Gastrocnemius medialis (tissue), 4 donors: ENCODE measurements at regions not wholly inside any gene's neighbourhood (a gene's known extent, or its start where the extent isn't known, plus 50 kb on each side); places are given as distances from the start of the nearest gene placed in this dataset.

Experiments
- ATAC-seq, 2 donors: fragments of 150-250 bp; one replicate each; pipeline ENCODE4 v1.9.1; 2016
- DNase-seq, 2 donors: peaks; one replicate each; pipeline ENCODE4 v3.0.0-alpha.2; 2019
- H3K27ac ChIP-seq, 4 donors: fragments of 200-600 bp; sonication (generic); 1 replicate in 1 of 4; 2 replicates in 3 of 4; pipeline ENCODE4 v1.5.1; 2016 to 2018; ENCODE audit warnings: mild to moderate bottlenecking in 2 of 4, moderate library complexity in 1 of 4
- H3K27me3 ChIP-seq, 3 donors: fragments of 200-600 bp; sonication (generic) in 2 of 3; 1 replicate in 1 of 3; 2 replicates in 2 of 3; pipeline versions ENCODE4 v1.5.1 to v1.6.0; 2016 to 2019; ENCODE audit warnings: mild to moderate bottlenecking in 1 of 3, moderate library complexity in 1 of 3
- H3K36me3 ChIP-seq, 2 donors: fragments of 200-600 bp; sonication (generic) in 1 of 2; one replicate each; pipeline ENCODE4 v1.5.1; 2017 to 2018
- H3K4me1 ChIP-seq, 2 donors: fragments of 200-600 bp; sonication (generic) in 1 of 2; one replicate each; pipeline ENCODE4 v1.5.1; 2016 to 2017; ENCODE audit warnings: mild to moderate bottlenecking in 2 of 2
- H3K4me3 ChIP-seq, 4 donors: fragments of 200-600 bp; sonication (generic) in 3 of 4; 1 replicate in 1 of 4; 2 replicates in 3 of 4; pipeline ENCODE4 v1.5.1; 2016 to 2019; ENCODE audit warnings: mild to moderate bottlenecking in 2 of 4
- H3K9me3 ChIP-seq, 3 donors: fragments of 200-600 bp; sonication (generic) in 2 of 3; 1 replicate in 1 of 3; 2 replicates in 2 of 3; pipeline ENCODE4 v1.5.1; 2016 to 2019
- POLR2A ChIP-seq, 2 donors: fragments of 450-650 bp; IDR thresholded peaks; one replicate each; pipeline ENCODE4 v1.6.1; 2017; ENCODE audit warnings: antibody characterized with exemption in 2 of 2, mild to moderate bottlenecking in 2 of 2, moderate library complexity in 2 of 2
- in situ Hi-C, 4 donors: fragments of 200-750 bp; cut with MboI; loops; one replicate each; pipeline versions ENCODE4 v1.15.0 to v1.8.0; 2017; ENCODE audit warnings: low sequenced_read_pairs in 4 of 4
- intact Hi-C: fragments of 100-400 bp; cut with DNase I; formaldehyde crosslinking; loops from one replicate; pipeline ENCODE4 v1.15.1; 2023; ENCODE audit warnings: low total_unique reads
- TF ChIP-seq, protein P1 (sequence below), 5 experiments: fragments of 450-650 bp in 3 of 5; fragments of 200-600 bp in 2 of 5; sonication (generic) in 2 of 5; IDR thresholded peaks in 4 of 5; conservative IDR thresholded peaks in 1 of 5; 1 replicate in 4 of 5; 2 replicates in 1 of 5; pipeline ENCODE4 v1.5.1; 2016 to 2019; ENCODE audit warnings: antibody characterized with exemption in 5 of 5, mild to moderate bottlenecking in 3 of 5, moderate library complexity in 3 of 5

DNA sequence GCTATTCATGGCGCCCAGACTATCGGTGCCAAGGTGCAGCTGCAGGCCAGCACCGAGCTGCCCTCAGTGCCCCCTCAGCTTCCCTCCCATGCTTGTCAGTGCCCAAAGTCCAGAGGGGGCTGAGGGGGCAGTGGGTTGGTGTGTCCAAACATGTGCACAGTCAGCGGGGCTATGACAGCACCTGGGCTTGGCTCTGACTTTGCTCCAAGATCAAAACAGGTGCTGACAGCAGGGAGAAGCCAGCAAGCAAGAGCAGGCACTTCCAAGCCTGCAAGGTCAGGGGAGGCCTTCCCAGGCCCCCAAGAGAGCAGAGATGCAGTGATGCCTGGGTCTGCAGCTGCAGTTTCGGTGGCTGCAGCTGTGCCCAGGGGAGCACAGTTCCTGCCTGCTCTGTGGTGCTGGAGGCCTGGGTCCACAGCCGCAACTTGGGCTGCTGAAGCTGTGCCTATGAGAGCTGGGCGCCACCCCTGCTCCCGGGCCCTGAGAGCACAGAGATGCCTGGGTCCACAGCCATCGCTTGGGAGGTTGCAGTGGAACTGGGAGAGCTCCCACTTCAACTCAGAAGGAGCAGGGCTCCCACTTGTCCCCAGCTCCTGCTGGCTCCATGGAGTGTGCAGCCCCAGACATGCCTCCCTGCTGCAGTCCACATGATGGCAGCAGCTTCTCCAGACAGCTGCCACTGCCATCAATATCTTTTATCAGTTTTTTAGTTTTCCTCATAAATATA is 775.3 kb upstream of the POU3F3 start:
- Histone ChIP-seq H3K36me3 (no peaks in the 10 kb centered on the region), H3K27me3 (no peaks in the 10 kb centered on the region), H3K9me3 (no peaks in the 10 kb centered on the region), H3K4me3 (no peak overlapping the region), H3K27ac (no peak overlapping the region), H3K4me1 (no peaks in the 10 kb centered on the region)
- no peak for TF ChIP-seq POLR2A (IDR thresholded peaks at IDR 0.05)
- TF ChIP-seq, protein P1, sequence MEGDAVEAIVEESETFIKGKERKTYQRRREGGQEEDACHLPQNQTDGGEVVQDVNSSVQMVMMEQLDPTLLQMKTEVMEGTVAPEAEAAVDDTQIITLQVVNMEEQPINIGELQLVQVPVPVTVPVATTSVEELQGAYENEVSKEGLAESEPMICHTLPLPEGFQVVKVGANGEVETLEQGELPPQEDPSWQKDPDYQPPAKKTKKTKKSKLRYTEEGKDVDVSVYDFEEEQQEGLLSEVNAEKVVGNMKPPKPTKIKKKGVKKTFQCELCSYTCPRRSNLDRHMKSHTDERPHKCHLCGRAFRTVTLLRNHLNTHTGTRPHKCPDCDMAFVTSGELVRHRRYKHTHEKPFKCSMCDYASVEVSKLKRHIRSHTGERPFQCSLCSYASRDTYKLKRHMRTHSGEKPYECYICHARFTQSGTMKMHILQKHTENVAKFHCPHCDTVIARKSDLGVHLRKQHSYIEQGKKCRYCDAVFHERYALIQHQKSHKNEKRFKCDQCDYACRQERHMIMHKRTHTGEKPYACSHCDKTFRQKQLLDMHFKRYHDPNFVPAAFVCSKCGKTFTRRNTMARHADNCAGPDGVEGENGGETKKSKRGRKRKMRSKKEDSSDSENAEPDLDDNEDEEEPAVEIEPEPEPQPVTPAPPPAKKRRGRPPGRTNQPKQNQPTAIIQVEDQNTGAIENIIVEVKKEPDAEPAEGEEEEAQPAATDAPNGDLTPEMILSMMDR (IDR thresholded peaks at IDR 0.05 in 4 of 5, conservative IDR thresholded peaks at IDR 0.05 in 1 of 5) = no peak
- no peak for ATAC-seq
- intact Hi-C loops (no loop called here), in situ Hi-C loops (no loop called here)
- DNase-seq = no peak

GRCh38 chr2:104088745-104089144 is 765.2 kb upstream of the POU3F3 start:
- DNase-seq (no peak), ATAC-seq (no peak)
- intact Hi-C loops (no loop called here), in situ Hi-C loops (no loop called here)
- H3K36me3 ChIP-seq = no peaks in the 10 kb centered on the region
- H3K4me3 ChIP-seq = no peak overlapping the region
- H3K27ac ChIP-seq = no peak overlapping the region
- H3K9me3 ChIP-seq = no peaks in the 10 kb centered on the region
- no peaks in the 10 kb centered on the region for H3K4me1 ChIP-seq
- no peaks in the 10 kb centered on the region for H3K27me3 ChIP-seq
- TF ChIP-seq, protein P1 (IDR thresholded peaks at IDR 0.05 in 4 of 5, conservative IDR thresholded peaks at IDR 0.05 in 1 of 5) = no peak
- TF ChIP-seq POLR2A (IDR thresholded peaks at IDR 0.05) = no peak

DNA sequence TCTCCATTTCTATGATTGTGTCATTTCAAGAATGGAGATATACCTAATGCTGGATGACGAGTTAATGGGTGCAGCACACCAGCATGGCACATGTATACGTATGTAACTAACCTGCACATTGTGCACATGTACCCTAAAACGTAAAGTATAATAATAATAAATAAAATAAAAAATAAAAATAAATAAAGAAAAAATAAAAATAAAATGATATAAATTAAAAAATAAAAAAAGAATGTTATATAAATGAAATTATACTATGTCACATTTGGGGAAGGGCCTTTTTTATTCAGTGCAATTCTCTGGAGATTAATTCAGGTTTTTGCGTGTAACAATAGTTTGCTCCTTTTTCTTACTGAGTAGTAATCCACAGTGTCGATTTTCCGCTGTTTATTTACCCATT is 763.5 kb upstream of the POU3F3 start:
- H3K4me3 ChIP-seq = no peak overlapping the region
- ATAC-seq = no peak
- no peak overlapping the region for H3K27ac ChIP-seq
- no peaks in the 10 kb centered on the region for H3K36me3 ChIP-seq
- TF ChIP-seq, protein P1 (IDR thresholded peaks at IDR 0.05 in 4 of 5, conservative IDR thresholded peaks at IDR 0.05 in 1 of 5) = no peak
- TF ChIP-seq POLR2A (IDR thresholded peaks at IDR 0.05) = no peak
- no peak for DNase-seq
- in situ Hi-C loops = no loop called here
- intact Hi-C loops = no loop called here
- no peaks in the 10 kb centered on the region for H3K9me3 ChIP-seq
- H3K4me1 ChIP-seq = no peaks in the 10 kb centered on the region
- H3K27me3 ChIP-seq = no peaks in the 10 kb centered on the region

- no peaks in the 10 kb centered on the region for H3K36me3 ChIP-seq
- H3K4me1 ChIP-seq = no peaks in the 10 kb centered on the region
- no peak overlapping the region for H3K27ac ChIP-seq
- no peaks in the 10 kb centered on the region for H3K27me3 ChIP-seq
- no peak for TF ChIP-seq POLR2A (IDR thresholded peaks at IDR 0.05)
- TF ChIP-seq, protein P1 (IDR thresholded peaks at IDR 0.05 in 4 of 5, conservative IDR thresholded peaks at IDR 0.05 in 1 of 5) = no peak
- ATAC-seq (no peak), DNase-seq (no peak)
- in situ Hi-C loops (no loop called here), intact Hi-C loops (no loop called here)
- no peaks in the 10 kb centered on the region for H3K9me3 ChIP-seq
- no peak overlapping the region for H3K4me3 ChIP-seq
Observed at GRCh38 chr2:104091894-104092293, 762.0 kb upstream of the POU3F3 start.

DNA sequence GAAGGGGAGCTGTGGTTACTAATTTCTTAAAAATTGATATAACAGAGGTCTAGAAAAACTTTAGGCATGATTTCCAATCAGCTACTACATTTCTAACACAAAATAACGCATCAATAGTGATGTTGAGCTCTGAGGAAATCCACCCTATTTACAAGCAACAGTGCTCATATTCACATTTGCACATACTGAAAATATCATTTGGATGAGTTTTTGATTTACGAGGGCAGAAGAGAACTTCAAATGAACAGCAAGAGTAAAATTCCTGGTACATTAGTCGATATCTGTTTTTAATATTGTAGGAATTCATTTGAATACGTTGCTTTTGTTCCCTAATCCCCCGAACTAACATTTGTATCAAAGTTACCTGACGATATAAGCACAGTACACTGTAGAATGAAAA is 761.0 kb upstream of the POU3F3 start:
- intact Hi-C loops = no loop called here
- ATAC-seq = no peak
- Histone ChIP-seq H3K27me3 (no peaks in the 10 kb centered on the region), H3K36me3 (no peaks in the 10 kb centered on the region), H3K4me1 (no peaks in the 10 kb centered on the region), H3K9me3 (no peaks in the 10 kb centered on the region), H3K27ac (no peak overlapping the region), H3K4me3 (no peak overlapping the region)
- in situ Hi-C loops = no loop called here
- DNase-seq = no peak
- TF ChIP-seq POLR2A (IDR thresholded peaks at IDR 0.05) = no peak
- TF ChIP-seq, protein P1 (IDR thresholded peaks at IDR 0.05 in 4 of 5, conservative IDR thresholded peaks at IDR 0.05 in 1 of 5) = no peak
